HG03342 (cell line): ENCODE measurements at regions not wholly inside any gene's neighbourhood (a gene's known extent, or its start where the extent isn't known, plus 50 kb on each side); places are given as distances from the start of the nearest gene placed in this dataset.
A peak's percentile ranks its signal among the peaks of the same experiment; 100 is the strongest.

Source experiments
- ATAC-seq: cut with Tn5 transposase; IDR thresholded peaks from one replicate; pipeline ENCODE4 v1.9.1; 2021; ENCODE audit warnings: mild to moderate bottlenecking, moderate library complexity; ENCODE audit not compliant: unreplicated experiment

DNA sequence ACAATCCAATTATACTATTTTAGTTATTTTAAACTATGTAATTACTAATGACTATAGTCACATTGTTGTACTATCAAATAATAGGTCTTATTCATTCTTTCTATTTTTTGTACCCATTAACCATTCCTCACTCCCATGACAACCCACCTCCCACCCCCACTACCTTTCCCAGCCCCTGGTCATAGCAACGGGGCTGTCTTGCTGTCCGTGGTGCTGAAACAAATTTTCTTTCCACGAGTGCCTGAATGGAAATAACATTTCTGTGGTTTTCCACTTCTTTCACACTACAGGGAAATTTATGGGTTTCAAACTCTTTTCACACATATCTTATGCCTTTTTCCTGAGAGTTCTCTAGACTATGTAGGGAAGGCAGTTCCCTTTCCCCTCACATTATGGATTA is 326.6 kb downstream of the PHKB start:
- ATAC-seq = no peak

DNA sequence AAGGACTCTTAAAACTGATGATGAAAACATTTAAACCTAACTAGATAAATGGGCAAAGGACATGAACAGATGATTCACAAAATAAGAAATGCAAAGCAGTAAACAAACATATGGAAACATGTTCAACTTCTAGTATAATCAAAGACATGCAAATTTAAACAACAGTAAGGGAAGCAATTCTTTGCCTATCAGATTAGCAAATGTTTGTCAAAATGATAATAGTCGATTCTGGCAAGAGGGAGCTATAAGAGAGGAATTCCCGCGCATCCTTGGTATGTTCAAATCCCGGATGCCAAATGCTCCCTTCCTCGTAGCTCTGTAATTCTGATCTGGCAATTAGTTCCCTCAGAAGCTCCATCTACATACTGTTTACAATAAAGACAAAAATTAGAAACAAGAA is 320.5 kb downstream of the PHKB start:
- no peak for ATAC-seq

DNA sequence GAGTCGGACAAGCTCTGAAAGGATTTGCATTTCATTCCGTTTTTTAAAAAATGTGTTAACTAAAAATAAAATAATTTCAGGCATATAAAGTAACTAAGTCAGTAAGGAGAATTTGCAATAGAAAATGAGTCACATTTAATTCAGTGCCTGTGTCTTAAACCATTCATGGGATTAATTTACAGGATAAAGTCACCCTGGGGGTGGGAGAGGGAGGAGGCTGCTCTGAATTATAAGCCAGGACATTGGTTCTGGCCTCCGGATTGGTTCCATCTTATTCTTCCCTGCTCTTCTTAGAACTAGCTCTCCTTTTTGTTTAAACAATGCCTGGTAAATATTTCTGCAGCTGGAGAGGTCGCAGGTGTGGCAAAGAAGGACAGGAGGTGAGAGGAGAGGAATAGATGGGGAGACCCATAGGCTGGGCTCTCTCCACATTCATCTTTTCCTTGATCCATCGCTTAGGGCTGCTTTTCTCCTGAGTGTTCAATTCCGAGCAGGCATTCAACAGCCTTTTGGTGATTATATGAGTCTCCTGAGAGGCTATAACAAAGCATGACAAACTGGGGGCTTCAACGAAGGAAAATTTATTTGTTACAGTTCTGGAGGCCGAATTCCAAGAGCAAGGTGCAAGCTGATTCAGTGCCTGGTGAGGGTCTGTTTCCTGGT is 319.2 kb downstream of the PHKB start:
- ATAC-seq = no peak

DNA sequence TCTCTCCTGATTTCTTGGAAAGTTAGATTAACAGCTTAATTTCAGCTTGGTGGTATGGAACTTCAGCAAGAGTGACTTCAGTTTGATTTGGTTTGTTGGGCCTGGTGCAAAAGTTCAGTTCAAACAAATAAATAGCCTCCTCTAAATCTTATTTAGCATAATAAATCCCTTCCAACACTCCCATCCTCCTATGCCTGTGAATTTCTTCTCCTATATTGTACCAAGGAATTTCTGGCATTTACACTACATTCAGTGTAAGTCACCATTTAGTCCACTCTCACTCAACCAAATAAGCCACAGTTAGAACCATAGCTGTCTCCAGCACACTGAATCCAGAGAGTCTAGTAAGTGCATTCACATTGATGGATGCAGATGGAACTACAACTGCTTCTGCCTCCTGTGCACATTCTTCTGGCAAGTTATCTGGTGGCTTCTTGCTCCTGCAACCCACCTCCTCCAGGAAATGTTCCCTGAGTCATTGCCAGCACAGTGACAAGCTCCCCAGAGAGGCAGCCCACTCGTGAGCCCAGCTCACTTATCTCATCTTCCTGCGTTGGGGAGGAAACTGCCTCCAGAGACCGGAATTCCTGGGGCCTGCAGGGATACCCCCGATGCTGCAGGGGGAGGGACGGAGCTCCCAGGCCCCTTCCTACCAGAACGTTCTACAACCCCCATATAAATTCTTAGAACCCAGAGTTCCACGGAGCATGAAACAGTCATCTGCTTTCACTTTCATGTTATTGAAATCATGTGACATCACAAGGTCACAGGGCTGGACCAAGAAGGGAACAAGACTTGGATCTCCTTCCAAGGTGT is 318.3 kb downstream of the PHKB start:
- ATAC-seq = peak; percentile 64

DNA sequence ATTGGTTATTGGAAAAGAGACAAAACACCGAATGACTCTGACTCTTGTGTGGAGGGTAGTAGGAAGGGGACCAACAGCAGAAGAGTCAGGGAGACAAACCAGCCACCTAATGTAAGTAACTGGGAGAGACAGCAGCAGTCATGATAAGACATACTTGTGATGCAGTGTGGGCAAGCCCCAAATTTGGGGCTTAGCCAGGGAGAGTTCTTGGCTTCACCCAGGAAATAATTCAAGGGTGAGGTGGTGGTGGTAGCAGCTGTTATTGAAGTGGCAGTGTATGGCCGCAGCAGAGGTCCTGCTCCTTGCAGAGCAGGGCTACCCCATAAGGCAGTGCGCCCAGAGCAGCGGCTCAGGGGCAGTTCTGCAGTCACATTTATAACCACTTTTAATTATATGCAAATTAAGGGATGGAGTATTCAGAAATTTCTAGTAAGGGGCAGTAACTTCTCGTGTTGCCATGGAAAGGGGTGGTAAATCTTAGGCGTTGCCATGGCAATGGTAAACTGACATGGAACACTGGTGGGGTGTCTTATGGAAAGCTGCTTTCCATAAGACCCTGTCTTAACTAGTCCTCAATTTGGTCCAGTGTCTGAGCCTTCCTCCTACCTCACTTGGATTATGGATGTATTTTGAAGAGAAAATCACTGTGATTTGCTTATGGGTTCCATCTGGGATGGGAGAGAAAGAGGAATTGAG is 317.1 kb downstream of the PHKB start:
- no peak for ATAC-seq

DNA sequence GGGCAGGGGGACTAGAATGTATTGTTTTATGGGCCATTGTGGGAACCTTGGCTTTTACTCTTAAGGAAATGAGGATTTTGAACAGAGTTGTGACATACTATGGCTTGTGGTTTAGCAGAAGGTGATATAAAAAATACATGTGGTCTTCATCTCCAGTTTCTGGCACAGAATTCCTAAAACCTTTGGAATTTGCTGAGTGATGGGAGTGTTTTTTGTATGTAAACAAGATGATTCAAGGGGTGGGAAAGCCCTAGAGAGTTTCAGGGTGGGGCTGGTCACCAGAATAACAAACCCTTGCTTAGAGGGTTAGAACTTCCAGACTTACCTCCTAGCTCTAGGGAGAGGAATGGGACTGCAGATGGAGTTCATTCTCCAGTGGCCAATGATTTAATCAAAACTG is 316.1 kb downstream of the PHKB start:
- no peak for ATAC-seq

DNA sequence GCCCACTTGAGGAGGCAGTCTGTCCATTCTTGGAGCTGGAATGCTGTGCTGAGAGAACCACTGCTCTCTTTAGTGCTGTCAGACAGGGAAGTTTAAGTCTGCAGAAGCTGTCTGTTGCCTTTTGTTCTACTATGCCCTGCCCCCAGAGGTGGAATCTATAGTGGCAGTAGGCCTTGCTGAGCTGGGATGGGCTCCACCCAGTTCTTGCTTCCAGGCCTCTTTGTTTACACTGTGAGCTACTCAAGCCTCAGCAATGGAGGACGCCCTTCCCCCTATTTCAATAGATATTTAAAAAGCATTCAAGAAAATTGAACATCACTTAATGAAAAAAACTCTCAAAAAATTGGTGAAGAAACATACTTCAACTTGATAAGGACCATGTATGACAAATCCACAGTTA is 313.5 kb downstream of the PHKB start:
- no peak for ATAC-seq

DNA sequence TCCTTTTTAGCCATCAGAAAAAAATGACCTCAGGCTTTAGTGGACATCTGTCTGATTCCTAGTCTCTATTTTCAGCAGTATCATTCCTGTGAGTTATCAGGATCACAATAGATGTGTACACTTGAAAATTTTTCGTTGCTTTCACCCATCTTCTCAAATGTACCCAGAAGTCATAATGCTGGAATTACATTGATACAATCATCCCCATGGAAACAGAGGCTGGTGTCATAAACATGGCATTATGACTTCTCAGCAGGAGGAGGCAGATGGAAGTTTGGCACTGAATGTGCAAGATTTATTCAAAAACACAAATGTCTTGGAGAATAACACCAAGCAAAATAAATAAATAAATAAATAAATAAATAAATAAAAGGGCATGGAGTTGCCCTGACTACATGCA is 292.5 kb downstream of the PHKB start:
- no peak for ATAC-seq
